ENCODE measurements at regions not wholly inside any gene's neighbourhood (a gene's known extent, or its start where the extent isn't known, plus 50 kb on each side); places are given as distances from the start of the nearest gene placed in this dataset.
A peak's percentile ranks its signal among the peaks of the same experiment; 100 is the strongest.
"Not testable (repeated sequence)": the region's sequence is repeated elsewhere in the genome, so short reads cannot be mapped to it uniquely, and the experiment has no call there.

DNA sequence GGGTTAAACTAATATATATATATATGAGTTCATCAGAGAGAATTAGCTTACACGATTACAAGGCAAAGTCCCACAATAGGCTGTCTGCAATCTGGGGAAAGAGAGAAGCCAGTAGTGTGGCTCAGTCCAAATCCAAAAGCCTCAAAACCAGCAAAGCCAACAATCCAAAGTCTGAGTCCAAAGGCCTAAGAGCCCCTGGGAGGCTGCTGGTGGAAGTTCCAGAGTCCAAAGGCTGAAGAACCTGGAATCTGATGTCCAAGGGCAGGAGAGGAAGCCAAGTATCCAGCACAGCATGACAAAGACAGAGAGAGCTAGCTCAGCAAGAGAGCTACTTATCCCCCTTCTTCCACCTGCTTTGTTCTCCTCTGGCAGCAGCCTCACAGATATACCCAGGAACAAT lies 274.7 kb upstream of the ID4 start:
- no peak for DNase-seq

DNA sequence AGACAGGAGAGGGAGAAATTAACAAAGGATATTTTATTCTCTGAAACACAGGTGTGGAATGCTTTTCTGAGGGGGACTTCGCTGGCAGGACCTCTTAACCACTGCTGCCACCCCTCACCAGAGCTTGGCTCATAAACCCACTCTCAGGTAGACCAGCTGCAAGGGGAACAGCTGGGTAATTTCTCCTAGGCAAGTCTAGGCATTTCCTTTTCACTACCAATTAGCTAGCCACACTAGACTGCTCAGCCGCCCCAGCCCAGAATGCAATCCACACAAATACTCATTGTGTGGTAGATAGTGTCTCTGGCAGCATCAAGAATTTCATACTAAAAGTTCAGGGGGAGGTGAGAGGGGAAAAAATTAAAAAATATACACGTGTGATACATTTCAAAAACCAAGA lies 267.6 kb upstream of the ID4 start:
- no peak for DNase-seq

DNA sequence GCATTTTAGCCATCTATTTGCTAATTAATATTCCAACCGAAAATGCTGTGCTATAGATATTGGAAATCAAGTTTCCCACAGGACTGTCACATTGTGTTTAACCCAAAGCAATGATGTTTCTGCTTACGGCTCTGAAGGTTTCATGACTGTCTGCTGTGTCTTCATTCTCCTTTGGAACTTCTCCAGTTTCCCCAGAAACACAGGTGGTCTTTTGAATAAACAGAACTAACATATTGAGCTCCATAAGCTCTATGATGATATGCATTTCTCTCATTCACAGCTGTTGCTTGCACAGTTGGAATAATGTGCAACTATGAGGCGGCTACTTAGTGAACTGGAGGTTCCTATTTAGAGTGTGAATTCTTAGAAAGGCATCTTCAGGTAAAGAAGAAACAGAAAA lies 266.0 kb upstream of the ID4 start:
- peak; percentile 51 for DNase-seq

DNA sequence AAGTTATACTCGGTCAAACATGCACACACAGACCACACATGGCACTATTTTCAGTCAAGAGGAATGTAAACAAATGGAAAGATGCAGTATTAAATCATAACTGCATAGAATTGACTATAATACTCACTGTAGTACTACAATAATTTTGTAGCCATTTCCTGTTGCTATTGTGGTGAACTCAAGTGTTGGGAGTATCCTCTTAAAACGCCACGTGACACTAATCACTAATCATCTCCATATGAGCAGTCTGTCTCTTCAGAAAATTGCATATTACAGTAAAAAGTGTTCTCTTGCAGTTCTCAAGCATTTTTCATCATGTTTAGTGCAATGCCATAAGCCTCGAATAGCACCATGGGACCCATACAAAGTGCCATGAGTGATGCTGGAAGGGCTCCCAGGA lies 258.7 kb upstream of the ID4 start:
- DNase-seq: no peak

DNA sequence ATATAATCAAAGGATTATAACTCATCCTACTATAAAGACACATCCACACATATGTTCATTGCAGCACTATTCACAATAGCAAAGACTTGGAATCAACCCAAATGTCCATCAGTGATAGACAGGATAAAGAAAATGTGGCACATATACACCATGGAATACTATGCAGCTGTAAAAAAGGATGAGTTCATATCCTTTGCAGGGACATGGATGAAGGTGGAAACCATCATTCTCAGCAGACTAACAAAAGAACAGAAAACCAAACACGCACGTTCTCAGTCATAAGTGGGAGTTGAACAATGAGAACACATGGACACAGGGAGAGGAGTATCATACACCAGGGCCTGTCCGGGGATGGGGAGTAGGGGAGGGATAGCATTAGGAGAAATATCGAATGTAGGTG lies 253.0 kb upstream of the ID4 start:
- DNase-seq: not testable (repeated sequence)

DNA sequence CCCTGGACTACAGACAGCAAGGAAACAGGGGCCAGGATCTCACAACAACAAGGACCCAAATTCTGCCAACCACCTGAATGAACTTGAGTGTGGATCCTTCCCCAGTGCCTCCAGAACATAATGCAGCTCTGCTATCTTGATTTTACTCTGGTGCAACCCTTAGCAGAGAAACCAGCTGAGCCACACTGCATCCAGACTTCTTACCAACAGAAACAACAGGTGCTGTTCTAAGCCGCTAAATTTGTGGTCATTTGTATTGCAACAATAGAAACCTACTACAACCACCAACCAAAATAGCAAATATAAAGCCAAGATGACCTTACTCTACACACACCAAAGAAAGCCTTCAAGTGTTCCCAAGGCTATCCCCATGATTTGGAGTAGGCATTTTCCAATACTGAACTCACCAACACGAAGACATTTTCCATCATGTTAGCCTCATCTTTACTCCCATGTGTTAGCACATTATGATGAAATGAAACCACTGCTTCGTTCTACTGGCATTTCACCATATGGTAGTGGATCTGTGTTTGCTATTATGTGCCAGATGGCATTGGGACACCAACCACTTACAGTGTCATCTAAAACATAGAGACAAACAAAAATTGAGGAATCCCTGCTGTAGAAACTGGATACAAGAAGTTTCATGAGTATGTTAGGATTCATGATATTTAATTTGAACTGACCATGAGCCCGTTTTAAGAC lies 249.8 kb upstream of the ID4 start:
- peak; percentile 10 for DNase-seq

DNA sequence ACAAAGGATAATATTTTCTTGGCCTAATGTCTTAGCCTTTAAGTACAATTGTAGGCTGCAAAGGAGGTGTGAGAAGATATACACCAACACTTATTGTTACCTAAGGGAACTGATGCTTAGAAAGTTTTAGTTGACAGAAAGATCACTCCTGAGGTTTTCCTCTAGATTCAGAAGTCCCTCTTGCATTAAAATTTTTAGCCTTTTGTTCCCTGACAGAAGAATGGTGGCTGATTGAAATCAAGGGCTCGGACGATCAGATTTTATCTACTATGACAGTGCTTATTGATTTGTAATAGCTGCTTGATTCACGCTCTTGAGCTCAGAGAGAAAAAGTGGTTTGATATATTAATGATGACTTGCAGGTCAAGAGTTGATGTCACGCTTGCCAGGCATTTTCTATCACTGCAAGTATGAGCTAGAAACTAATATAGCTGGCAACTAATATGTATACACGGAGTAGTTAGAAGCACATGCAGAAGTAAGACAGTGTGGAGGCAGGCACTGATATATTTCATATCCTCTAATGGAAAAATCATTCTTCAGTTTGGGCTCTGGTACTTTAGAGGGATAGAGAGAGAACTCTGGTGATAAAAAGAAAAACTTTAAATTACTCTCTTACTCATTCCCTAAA lies 246.6 kb upstream of the ID4 start:
- DNase-seq: no peak

DNA sequence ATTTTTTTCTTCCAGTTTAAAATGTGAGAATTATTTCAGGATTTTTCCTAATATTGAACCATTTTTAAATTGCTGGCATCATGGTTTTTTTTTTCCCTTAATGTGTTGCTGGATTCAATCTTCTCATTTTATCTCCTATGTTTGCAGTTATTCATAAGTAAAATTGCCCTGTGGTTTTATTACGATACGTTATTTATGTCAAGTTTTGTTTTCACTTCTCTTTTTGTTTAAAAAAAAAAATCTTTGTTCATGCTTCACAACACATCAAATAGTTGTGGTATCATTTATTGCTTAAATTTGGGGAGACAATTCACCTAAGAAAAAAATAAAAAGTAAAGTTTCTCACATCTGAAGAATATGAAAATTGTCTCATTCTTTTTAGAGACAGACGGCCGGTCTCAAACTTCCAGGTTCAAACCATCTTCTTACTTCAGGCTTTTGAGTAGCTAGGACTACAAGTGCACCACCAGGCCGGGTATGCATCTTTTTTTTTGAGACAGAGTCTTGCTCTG lies 239.3 kb upstream of the ID4 start:
- DNase-seq: no peak

DNA sequence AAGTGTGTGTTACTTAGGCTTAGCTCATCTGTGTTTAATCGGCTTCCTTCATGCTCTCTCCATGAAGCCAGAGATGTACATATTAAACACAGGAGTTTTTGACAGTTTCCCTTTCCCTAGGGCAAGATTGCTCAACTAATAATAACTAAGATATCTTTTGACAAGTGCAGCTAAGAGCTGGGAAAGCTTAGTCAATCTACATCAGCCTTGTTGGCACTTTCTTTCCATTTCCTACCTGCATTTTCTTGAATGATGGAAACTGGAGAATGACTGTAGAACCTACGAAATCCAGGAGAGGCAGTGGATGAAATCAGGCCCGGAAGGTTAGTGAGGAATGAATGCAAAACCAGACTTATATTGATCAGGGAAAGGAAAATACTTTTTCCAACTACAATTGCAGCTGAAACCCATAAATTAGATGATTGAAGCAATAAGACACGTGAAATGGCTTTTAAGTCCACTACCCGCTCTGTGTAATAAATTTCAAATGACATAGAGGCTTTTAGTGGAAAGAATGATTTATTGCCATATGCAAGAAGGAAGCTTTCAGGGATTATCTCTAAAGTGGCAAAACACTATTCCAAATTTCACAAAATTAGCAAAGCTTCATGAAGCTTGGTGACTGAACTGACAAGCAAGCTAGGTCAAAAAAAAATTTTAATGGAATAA lies 237.2 kb upstream of the ID4 start:
- no peak for DNase-seq

DNA sequence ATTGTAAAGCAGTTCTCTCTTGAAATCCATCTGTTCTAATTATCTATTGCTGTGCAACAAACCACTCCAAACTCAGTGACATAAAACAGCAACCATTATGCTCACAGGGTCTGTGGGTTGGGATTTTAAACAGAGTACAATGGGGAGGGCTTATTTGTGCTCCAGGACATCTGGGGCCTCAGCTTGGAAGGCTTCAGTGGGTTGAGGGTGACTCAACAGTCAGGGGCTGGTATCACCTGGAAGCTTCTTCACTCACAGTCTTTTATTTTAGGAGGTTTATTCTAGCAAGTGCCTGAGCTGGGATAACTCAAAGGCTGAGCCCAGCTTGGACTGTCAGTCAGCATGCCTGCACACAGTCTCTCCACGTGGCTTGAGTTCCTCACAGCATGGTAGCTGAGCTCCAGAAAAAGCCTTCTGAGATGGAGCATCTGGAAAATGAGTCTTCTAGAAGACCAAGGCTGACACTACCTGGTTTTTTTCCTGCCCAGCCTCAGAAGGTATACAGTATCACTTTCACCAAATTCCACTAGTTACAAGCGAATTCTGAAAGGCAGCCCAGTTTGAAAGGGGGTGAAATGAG lies 234.6 kb upstream of the ID4 start:
- DNase-seq: peak; percentile 32

DNA sequence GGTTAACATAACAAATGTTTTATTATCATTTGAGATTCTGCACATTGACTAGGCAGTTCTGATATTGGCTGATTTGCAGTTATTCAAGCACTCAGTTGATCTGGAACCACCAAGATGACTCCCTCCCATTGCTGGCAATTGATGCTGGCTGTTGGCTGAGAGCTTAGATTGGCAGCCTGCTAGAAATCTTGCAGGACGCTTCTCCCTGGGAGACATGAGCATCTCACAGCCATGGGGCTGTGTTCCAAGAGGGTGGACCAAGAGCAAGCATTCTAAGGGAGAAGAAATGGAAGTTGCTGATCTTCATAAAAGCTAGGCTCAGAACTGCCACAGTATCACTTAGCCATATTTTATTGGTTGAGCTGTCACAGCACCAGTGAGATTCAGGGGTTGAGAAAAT lies 233.4 kb upstream of the ID4 start:
- DNase-seq: peak; percentile 77

DNA sequence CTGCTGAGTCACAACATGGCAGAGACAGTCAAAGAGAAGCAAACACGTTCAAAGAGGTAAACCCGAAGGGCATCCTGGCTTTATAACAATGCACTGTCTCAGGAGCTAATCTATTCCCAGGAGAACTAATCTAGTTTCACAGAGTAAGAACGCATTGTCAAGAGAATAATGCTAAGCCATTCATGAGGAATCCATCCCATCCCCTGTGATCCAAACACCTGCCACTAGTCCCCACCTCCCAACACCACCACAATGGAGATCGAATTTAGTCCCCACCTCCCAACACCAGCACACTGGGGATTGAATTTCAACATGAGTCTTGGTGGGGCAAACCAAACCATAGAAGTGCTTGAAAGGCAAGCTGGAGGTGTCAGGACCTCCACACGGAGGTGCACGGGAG lies 231.5 kb upstream of the ID4 start:
- no peak for DNase-seq

DNA sequence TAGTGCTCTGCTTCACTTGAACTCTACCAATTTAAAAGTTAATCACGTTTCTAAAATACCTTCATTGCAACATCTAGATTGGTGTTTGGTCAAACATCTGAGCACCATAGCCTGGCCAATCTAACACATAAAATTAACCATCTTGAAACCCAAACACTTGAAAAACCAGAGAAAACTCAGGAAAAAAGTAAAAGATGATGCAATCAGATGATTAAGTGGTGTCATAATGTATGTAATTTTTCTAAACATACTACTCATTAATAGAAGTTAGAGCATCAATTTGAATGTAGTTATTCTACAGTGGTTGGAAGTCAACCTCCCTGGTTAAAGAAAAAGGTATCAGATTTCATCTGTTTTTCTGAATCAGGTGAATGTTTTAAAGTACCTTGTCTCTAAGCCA lies 228.6 kb upstream of the ID4 start:
- no peak for DNase-seq

DNA sequence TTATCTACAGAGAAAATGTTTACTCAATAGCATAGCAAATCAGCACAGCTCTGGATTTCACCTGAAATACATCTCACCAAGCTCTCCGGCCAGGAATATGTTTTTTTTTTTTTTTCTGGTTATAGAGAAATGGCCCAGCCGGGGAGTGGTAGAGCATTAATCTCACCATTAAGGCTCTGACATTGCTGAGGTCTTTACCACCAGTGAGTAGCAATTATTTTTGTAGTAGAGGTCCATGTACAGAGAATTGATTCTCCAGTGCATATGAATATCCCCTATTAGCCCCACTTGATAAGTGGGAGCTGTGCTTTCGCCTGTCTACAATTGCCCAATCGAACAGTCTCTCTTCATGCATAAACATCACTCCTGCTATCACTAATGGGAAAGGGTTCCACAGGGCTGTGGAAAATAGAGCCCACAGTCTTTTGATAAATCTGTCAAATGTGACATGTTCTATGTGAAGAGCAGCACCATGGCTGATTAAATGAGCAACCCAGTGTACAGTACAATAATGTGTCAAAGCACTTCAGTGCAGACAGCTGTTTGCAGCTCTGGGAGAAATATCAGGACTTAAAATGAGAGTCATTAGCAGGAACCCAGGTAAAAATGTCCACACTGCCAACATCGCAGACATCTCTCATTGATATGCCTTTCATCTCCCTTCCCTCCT lies 227.1 kb upstream of the ID4 start:
- DNase-seq: no peak

DNA sequence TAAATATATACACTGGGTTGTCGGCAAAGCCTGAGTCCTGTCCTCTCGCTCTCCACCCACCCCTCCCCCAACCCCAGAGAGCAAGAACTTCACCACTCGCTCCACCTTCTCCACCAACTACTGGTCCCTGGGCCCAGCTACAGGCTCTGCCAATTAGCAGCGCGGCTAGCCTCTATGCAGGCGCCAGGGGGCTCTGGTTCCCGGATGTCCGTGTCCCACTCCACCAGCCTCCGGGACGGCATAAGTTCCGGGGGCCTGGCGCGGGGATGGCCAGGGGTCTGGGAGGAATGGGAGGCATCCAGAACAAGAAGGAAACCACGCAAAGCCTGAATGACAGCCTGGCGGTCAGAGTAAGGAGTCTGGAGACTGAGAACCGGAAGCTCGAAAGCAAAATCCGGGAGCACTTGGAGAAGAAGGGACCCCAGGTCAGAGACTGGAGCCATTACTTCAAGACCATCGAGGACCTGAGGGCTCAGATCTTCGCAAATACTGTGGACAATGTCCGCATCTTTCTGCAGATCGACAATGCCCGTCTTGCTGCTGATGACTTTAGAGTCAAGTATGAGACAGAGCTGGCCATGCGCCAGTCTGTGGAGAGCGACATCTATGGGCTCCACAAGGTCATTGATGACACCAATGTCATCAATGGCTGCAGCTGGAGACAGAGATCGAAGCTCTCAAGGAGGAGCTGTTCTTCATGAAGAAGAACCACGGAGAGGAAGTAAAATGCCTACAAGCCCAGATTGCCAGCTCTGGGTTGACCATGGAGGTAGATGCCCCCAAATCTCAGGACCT lies 224.3 kb upstream of the ID4 start:
- DNase-seq: not testable (repeated sequence)

DNA sequence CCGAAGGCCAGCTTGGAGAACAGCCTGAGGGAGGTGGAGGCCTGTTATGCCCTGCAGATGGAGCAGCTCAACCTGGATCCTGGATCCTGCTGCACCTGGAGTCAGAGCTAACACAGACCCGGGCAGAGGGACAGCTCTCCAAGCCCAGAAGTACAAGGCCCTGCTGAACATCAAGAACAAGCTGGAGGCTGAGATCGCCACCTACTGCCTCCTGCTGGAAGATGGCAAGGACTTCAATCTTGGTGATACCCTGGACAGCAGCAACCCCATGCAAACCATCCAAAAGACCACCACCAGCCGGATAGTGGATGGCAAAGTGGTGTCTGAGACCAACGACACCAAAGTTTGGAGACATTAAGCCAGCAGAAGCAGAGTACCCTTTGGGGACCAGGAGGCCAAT lies 223.5 kb upstream of the ID4 start:
- no peak for DNase-seq

DNA sequence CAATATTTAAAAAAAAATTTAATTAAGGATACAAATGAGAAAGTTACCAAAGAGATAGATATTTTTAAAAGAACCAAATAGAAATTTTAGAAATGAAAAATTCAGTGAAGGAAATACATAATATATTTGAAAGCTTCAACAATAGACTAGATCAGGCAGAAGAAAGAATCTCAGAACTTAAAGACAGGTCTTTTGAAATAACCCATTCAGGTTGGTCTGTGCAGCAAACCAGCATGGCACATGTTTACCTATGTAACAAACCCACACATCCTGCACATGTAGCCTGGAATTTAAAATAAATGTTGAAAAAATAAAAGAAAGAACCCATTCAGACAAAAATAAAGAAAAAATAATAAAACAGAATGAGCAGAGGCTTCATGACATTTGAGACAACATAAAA lies 221.1 kb upstream of the ID4 start:
- DNase-seq: no peak

DNA sequence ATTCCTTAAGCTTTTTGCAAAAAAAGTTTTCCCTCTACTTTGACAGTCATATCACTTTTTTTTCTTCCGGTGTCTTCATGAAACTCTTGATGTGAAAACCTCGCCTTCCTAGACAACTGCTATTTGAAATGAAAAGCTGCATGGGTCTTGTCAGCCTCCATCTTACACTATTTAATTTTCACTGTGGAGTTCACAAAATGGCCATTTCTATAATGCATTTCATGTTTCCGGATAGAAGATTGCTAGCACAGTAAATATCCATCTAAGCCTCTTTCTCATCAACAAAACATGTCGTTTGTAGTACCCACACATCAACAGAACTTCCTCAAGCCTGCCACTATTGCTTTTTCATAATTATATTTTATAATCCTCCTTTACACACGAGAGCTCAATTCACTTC lies 204.9 kb upstream of the ID4 start:
- DNase-seq: no peak

DNA sequence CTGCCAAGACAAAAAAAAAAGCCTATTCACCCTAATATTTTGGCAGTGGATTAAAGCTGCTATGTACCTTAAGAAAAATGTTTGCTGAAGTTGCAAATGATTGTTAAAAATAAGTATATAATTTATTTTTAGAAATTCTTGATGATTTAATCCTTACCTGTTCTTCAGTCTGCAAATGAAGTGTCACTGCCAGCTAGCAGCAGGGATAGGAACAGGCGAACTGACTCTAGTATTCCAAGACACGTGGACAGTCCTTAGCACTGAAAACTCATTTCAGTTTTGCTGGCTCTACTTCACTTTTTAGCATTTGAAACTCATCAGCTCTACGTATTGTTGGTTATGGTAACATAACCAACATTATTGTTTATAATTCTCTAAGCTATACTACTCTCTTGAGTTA lies 204.4 kb upstream of the ID4 start:
- no peak for DNase-seq

DNA sequence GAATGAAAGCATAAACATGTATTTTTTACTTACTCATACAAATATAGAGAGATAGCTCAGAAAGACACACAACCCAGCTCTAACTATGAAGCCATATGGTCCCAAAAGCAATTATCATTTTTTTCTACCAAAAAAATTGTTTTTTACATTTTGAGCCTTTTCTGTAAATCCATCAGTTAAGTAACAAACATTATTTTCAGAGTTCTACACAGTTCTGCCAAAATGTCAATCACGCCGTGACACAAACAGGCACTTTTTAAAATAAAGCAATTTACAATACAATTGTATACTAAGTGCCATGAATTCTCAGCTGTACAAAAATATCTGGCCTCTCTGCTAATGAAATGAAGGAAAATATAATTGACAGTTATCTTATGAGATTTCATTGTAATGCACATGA lies 201.4 kb upstream of the ID4 start:
- no peak for DNase-seq

DNA sequence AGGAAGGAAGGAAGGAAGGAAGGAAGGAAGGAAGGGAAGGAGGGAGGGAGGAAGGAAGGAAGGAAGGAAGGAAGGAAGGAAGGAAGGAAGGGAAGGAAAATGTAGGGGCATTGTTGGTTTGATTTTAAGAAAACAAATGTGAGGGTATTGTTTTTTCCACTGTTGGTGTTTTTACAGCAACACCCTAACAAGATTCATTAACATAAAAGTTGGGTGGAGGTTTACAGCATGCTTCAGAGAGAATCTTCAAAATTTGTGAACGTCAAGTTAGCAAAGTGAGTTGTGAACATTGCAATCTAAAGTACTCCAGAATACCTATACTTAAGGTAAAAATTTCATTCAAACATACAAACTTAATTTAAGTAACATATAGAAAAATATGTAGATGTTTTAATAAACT lies 200.2 kb upstream of the ID4 start:
- no peak for DNase-seq

DNA sequence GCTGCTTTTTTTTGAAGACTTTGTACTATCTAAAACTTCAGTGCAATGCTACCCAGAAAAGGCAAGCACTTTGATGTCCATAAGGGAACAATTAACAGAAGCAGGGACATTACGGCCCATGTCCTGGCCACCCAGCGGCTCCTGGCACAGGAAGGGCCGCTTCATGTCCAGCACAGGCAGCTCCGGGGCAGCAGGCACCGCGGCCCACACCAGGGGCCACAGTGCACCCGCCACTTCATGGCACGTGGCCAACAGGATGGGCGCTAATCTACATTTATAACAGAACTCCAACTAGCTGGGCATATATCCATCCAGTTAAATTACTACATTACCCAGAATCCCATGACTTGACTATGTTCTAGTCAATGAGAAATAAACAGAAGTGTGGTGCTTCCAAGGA lies 198.2 kb upstream of the ID4 start:
- DNase-seq: no peak

DNA sequence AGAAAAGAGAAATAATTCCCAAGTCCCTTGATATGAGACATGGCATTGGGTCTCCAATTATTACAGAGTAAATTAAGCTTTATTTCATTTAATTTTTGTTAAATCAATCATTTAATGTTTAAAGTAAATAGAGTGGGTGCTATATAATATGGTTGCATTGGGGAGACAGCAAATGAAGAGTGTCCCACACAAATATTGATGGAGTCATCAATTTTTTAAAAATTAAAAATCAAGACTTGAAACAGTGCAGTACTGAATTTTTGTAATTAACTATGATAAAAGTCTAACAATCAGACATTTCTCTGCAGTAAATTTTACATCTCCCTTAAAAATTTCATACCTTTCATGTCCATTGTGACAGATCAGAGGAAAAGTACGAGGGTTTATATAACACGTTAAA lies 193.9 kb upstream of the ID4 start:
- no peak for DNase-seq
